ENCODE measurements at regions not wholly inside any gene's neighbourhood (a gene's known extent, or its start where the extent isn't known, plus 50 kb on each side); places are given as distances from the start of the nearest gene placed in this dataset.

DNA sequence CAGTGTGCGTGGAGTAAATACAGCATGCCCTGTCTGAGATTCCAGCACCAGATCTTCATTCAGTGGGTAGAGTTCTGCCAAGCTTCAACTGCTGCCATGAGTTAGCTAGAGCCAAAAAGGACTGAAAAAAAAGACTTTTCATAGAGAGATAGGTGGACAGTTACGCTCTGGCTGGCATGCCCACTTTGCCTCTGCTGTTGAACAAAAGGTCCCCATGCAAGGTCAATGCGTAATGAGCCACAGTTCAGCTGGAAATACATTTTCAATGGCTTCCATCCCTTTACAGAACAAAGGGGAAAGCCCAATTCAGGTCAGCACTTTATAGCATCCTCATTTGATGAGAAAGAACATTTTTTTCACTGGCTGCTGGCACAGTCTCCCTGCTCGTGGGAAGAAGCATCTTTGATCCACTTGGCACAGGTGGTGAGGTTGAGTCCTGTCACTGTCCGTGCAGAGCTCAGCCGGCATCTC, 86.9 kb upstream of the ERCC6L2 start:
- Histone ChIP-seq H3K27me3 (replicated peaks; ENCODE audit: insufficient read depth) (no peaks in the 10 kb centered on the region), H3K27ac (no peak overlapping the region), H3K36me3 (no peaks in the 10 kb centered on the region), H3K4me1 (ENCODE audit: control insufficient read depth in 1 of 2, low read depth in 2 of 2) (peaks cover 0 to 2% of the 10 kb centered on the region in 2 donors), H3K9me3 (no peaks in the 10 kb centered on the region), H3K4me3 (no peak overlapping the region)
- ATAC-seq (ENCODE audit: insufficient number of reproducible peaks, low FRiP score, low read depth) (no peak), DNase-seq (ENCODE audit: low spot score) (no peak)
- TF ChIP-seq, protein P1, sequence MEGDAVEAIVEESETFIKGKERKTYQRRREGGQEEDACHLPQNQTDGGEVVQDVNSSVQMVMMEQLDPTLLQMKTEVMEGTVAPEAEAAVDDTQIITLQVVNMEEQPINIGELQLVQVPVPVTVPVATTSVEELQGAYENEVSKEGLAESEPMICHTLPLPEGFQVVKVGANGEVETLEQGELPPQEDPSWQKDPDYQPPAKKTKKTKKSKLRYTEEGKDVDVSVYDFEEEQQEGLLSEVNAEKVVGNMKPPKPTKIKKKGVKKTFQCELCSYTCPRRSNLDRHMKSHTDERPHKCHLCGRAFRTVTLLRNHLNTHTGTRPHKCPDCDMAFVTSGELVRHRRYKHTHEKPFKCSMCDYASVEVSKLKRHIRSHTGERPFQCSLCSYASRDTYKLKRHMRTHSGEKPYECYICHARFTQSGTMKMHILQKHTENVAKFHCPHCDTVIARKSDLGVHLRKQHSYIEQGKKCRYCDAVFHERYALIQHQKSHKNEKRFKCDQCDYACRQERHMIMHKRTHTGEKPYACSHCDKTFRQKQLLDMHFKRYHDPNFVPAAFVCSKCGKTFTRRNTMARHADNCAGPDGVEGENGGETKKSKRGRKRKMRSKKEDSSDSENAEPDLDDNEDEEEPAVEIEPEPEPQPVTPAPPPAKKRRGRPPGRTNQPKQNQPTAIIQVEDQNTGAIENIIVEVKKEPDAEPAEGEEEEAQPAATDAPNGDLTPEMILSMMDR (IDR thresholded peaks at IDR 0.05), result no peak

DNA sequence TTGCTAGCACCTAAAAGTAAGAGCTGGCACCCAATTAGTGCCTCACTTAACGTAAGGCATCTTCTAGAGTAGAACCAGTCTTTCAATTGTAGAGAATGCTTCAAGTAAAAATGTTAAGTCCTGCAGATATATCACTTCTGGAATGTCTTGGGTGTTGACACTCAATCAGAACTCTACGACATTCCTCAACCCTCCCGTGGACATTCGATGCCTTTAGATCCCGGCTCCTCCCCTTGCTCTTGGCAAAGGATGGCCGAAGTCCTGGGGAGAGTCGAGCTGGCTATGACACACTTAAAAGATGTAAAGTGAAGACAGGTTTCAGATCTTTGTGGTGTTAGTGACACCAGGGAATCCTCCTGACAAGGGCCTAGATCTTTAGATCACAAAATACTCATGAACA, 87.5 kb upstream of the ERCC6L2 start:
- Histone ChIP-seq H3K9me3 (no peaks in the 10 kb centered on the region), H3K27ac (no peak overlapping the region), H3K27me3 (replicated peaks; ENCODE audit: insufficient read depth) (no peaks in the 10 kb centered on the region), H3K4me3 (no peak overlapping the region), H3K36me3 (no peaks in the 10 kb centered on the region), H3K4me1 (ENCODE audit: control insufficient read depth in 1 of 2, low read depth in 2 of 2) (no peaks in the 10 kb centered on the region)
- ATAC-seq (ENCODE audit: insufficient number of reproducible peaks, low FRiP score, low read depth) (no peak), DNase-seq (ENCODE audit: low spot score) (no peak)
- TF ChIP-seq, protein P1 (IDR thresholded peaks at IDR 0.05), result no peak

DNA sequence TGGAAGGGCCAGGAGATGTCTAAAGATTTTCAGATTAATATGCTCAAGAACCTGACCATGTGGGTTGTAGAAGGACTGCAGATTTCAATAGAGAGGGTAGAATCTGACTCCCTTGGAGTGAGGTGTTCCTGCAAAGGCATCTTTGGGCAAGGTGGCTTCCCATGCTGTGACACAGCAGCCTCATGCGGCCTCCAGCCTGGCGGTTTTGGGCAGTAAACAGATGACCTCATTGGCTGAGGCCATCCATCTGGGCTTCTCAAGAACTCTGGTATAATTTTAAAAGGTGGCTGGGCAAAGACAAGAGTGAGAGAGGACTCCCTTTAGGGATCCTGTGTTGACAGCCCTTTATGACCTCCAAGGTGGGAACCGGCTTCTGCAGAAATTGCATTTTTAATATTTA, 90.3 kb upstream of the ERCC6L2 start:
- Histone ChIP-seq H3K27me3 (replicated peaks; ENCODE audit: insufficient read depth) (no peaks in the 10 kb centered on the region), H3K4me3 (no peak overlapping the region), H3K9me3 (no peaks in the 10 kb centered on the region), H3K36me3 (no peaks in the 10 kb centered on the region), H3K4me1 (ENCODE audit: control insufficient read depth in 1 of 2, low read depth in 2 of 2) (no peaks in the 10 kb centered on the region), H3K27ac (no peak overlapping the region)
- TF ChIP-seq, protein P1 (IDR thresholded peaks at IDR 0.05), result no peak
- no peak for DNase-seq (ENCODE audit: low spot score)
- no peak for ATAC-seq (ENCODE audit: insufficient number of reproducible peaks, low FRiP score, low read depth)

DNA sequence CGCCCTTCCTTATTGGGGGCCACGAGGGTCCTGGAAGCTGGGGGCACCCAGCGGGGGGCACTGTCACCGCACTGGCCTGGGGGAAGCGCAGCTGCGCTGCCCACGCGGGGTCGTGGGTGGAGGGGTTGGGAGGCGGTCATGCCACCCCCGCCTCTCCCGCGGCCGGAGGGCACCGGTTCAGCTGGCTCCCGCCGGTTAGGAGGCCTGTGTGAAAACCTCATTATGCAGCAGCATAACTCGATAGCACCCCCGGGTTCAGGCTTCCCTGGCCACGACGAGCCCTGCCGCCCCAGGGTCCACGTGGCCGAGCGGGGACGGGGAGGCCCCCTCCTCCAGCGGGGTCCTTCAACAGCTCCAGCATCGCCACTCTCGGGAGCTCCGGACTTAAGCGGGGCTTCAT, 91.2 kb upstream of the ERCC6L2 start:
- ATAC-seq (ENCODE audit: insufficient number of reproducible peaks, low FRiP score, low read depth) (no peak), DNase-seq (ENCODE audit: low spot score) (no peak)
- Histone ChIP-seq H3K27me3 (replicated peaks; ENCODE audit: insufficient read depth) (no peaks in the 10 kb centered on the region), H3K9me3 (no peaks in the 10 kb centered on the region), H3K4me3 (no peak overlapping the region), H3K36me3 (no peaks in the 10 kb centered on the region), H3K4me1 (ENCODE audit: control insufficient read depth in 1 of 2, low read depth in 2 of 2) (no peaks in the 10 kb centered on the region), H3K27ac (no peak overlapping the region)
- TF ChIP-seq, protein P1 (IDR thresholded peaks at IDR 0.05), result no peak

DNA sequence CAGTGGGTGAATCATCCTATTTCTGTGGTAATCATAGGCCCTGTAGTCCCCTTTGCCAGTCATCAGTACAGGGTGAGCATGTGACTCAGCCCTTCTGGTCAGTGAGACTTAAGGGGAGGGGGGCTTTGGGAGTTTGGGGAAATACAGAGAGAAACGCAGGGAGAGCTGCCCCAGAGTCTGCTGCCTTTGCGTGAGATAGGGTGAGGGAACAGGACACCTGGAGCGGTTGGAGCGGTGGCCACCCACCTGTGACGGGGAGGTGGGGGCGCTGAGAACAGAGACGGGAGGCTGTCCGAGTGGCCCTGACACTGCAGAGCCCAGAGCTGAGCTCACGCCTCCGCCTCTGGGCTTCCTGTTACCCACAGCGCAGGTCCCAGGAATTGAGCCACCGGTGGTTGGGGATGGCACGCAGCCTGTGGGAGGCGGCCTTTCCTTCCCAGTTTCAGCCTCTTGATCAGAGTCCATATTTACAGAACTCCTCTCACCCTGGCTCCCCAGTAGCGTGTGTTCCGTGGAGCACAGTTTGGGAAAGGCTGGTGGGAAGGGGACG, 92.0 kb upstream of the ERCC6L2 start:
- Histone ChIP-seq H3K27me3 (replicated peaks; ENCODE audit: insufficient read depth) (no peaks in the 10 kb centered on the region), H3K36me3 (no peaks in the 10 kb centered on the region), H3K4me1 (ENCODE audit: control insufficient read depth in 1 of 2, low read depth in 2 of 2) (no peaks in the 10 kb centered on the region), H3K4me3 (no peak overlapping the region), H3K9me3 (no peaks in the 10 kb centered on the region), H3K27ac (no peak overlapping the region)
- TF ChIP-seq, protein P1 (IDR thresholded peaks at IDR 0.05), result no peak
- DNase-seq (ENCODE audit: low spot score) (no peak), ATAC-seq (ENCODE audit: insufficient number of reproducible peaks, low FRiP score, low read depth) (no peak)

Data from thoracic aorta (tissue), 2 donors.